Panc1 (cell line): ENCODE measurements at regions not wholly inside any gene's neighbourhood (a gene's known extent, or its start where the extent isn't known, plus 50 kb on each side); places are given as distances from the start of the nearest gene placed in this dataset.

Experiments used
- ATAC-seq: fragments of 200-7000 bp; cut with Tn5 transposase; 2 replicates; pipeline ENCODE4 v1.9.1; 2020; ENCODE audit warnings: mild to moderate bottlenecking, moderate library complexity
- BruUV-seq: library from RNA; stranded (reverse); fragments of 400-500 nt; replicated peaks from 2 replicates; lab custom pipeline; 2021; lab: Mats Ljungman, UMichigan
- CTCF ChIA-PET: fragments of 300-600 bp; sonication (Branson Sonifier 250); formaldehyde crosslinking; loops from one replicate; lab custom pipeline; 2022; ENCODE audit warnings: antibody characterized with exemption; lab: Charles Lee
- POLR2A ChIA-PET: fragments of 300-600 bp; sonication (Branson Sonifier 250); formaldehyde crosslinking; loops from one replicate; lab custom pipeline; 2022; ENCODE audit warnings: antibody characterized with exemption; lab: Charles Lee
- DNase-seq: peaks from one replicate; pipeline ENCODE4 v3.0.0-alpha.2; 2010; ENCODE audit warnings: low read depth, low spot score
- H3K27ac ChIP-seq: 2 replicates; pipeline ENCODE4 v1.5.1; 2011; ENCODE audit warnings: mild to moderate bottlenecking, low read length, inconsistent platforms
- H3K27me3 ChIP-seq: fragments of 200-500 bp; sonication (Bioruptor generic); 2 replicates; pipeline ENCODE4 v1.6.0; 2014; ENCODE audit warnings: low read length, inconsistent platforms; ENCODE audit not compliant: control insufficient read depth, insufficient read depth
- H3K36me3 ChIP-seq: fragments of 200-500 bp; sonication (Bioruptor generic); 2 replicates; pipeline ENCODE4 v1.5.1; 2014; ENCODE audit warnings: inconsistent platforms, mild to moderate bottlenecking, low read length, moderate library complexity; ENCODE audit not compliant: control insufficient read depth, insufficient read depth
- H3K4me1 ChIP-seq: 2 replicates; pipeline ENCODE4 v1.5.1; 2011; ENCODE audit warnings: inconsistent platforms, mild to moderate bottlenecking, low read length, moderate library complexity; ENCODE audit not compliant: control insufficient read depth, insufficient read depth
- H3K4me3 ChIP-seq, 2 experiments: 2 replicates each; pipeline ENCODE4 v1.5.1; 2011 to 2012; ENCODE audit warnings: low read depth in 2 of 2, low read length in 2 of 2, mild to moderate bottlenecking in 2 of 2, inconsistent platforms in 1 of 2, moderate library complexity in 1 of 2
- H3K9me3 ChIP-seq: fragments of 200-500 bp; sonication (Bioruptor generic); 2 replicates; pipeline ENCODE4 v1.5.1; 2014; ENCODE audit warnings: low read depth, mild to moderate bottlenecking, inconsistent platforms, low read length, moderate library complexity; ENCODE audit not compliant: control insufficient read depth, insufficient read depth
- CTCF ChIP-seq: fragments of 450-650 bp; IDR thresholded peaks from 2 replicates; pipeline ENCODE4 v1.5.1; 2017; ENCODE audit warnings: mild to moderate bottlenecking
- POLR2AphosphoS5 ChIP-seq: IDR thresholded peaks from 2 replicates; pipeline ENCODE4 v1.6.1; 2012; ENCODE audit warnings: mild to moderate bottlenecking, low read depth, low read length, moderate library complexity
- REST ChIP-seq, 2 experiments: IDR thresholded peaks; 2 replicates each; pipeline ENCODE4 v1.6.1; 2011 to 2012; ENCODE audit warnings: low read depth in 2 of 2, control low read depth in 1 of 2, low read length in 1 of 2, mild to moderate bottlenecking in 1 of 2, moderate library complexity in 1 of 2; ENCODE audit not compliant: insufficient read depth in 1 of 2
- SIN3A ChIP-seq: IDR thresholded peaks from 2 replicates; pipeline ENCODE4 v1.6.1; 2012; ENCODE audit warnings: low read depth, mild to moderate bottlenecking, low read length, moderate library complexity, borderline replicate concordance; ENCODE audit not compliant: insufficient read depth
- TCF7L2 ChIP-seq: IDR thresholded peaks from 2 replicates; pipeline ENCODE4 v1.6.1; 2011; ENCODE audit warnings: mild to moderate bottlenecking, low read depth, low read length, inconsistent platforms
- in situ Hi-C: cut with HindIII; loops from 2 replicates; pipeline ENCODE4 v1.10.0; 2016; ENCODE audit warnings: low sequenced_read_pairs, low pct_unique_long_range_greater_than_20kb
- intact Hi-C: fragments of 100-400 bp; cut with micrococcal nuclease; formaldehyde crosslinking; loops from one replicate; pipeline ENCODE4 v1.10.0; 2022; ENCODE audit not compliant: unreplicated experiment

- in situ Hi-C loops: no loop called here
- DNase-seq (no peak), ATAC-seq (no peak)
- Histone ChIP-seq H3K4me3 (no peak overlapping the region), H3K27me3 (no peaks in the 10 kb centered on the region), H3K36me3 (no peaks in the 10 kb centered on the region), H3K4me1 (no peaks in the 10 kb centered on the region), H3K27ac (no peak overlapping the region), H3K9me3 (peaks cover 4% of the 10 kb centered on the region; the same call in 1 of the 2 replicates)
- TF ChIP-seq SIN3A (no peak), REST (IDR thresholded peaks at IDR 0.05; ENCODE audit: insufficient read depth in 1 of 2, low read depth in 2 of 2, low read length in 1 of 2) (no peak), TCF7L2 (no peak), POLR2AphosphoS5 (no peak), CTCF (no peak)
- POLR2A ChIA-PET: no interaction called here
- BruUV-seq: no TSS peak
- intact Hi-C loops: no loop called here
- CTCF ChIA-PET: no interaction called here
Measured at GRCh38 chr10:64636461-64636860, 1115.3 kb downstream of the REEP3 start.

- ChIA-PET POLR2A (no interaction called here), CTCF (no interaction called here)
- BruUV-seq: no TSS peak
- ATAC-seq (no peak), DNase-seq (no peak)
- Histone ChIP-seq H3K36me3 (no peaks in the 10 kb centered on the region), H3K27me3 (no peaks in the 10 kb centered on the region), H3K4me3 (no peak overlapping the region), H3K4me1 (no peaks in the 10 kb centered on the region), H3K9me3 (peaks cover 4% of the 10 kb centered on the region; the same call in 1 of the 2 replicates), H3K27ac (no peak overlapping the region)
- TF ChIP-seq TCF7L2: no peak
- intact Hi-C loops (no loop called here), in situ Hi-C loops (no loop called here)
Measured at GRCh38 chr10:64637939-64638338, 1116.7 kb downstream of the REEP3 start.

DNA sequence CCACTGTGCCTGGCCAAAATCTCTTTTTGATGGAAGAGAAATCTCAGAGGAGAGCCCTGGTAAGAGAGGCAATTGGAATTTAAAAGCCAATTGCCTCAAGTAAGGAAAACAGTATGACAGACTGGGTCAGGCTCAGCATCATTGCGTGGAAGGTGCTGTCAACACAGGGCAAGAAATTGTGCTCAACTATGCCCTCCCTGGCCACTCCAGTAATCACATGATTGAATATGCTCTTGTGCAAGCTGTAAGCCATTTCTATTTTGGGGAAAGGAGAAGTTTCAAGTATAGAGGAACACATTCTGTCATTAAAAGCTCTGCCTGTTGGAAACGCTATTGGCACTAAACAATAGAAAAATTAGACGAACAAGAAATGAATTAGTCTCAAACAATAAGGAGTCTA, 1127.7 kb downstream of the REEP3 start:
- no peak overlapping the region for H3K27ac ChIP-seq
- TF ChIP-seq SIN3A (no peak), CTCF (peak; percentile 13)
- no peaks in the 10 kb centered on the region for H3K4me1 ChIP-seq
- no peak overlapping the region for H3K4me3 ChIP-seq
- CTCF ChIA-PET: no interaction called here
- in situ Hi-C loops: no loop called here
- intact Hi-C loops: no loop called here
- DNase-seq: no peak
- no peaks in the 10 kb centered on the region for H3K27me3 ChIP-seq
- H3K36me3 ChIP-seq: no peaks in the 10 kb centered on the region
- POLR2A ChIA-PET: no interaction called here
- 0 out of 2 replicates have a peak, but pooled peaks cover 3% of the 10 kb centered on the region for H3K9me3 ChIP-seq
- no peak for ATAC-seq
- no TSS peak for BruUV-seq
